Skeletal muscle tissue (tissue), 3 donors: ENCODE measurements at regions not wholly inside any gene's neighbourhood (a gene's known extent, or its start where the extent isn't known, plus 50 kb on each side); places are given as distances from the start of the nearest gene placed in this dataset.

Source experiments
- H3K27ac ChIP-seq: one replicate; pipeline ENCODE4 v1.7.0; 2013; ENCODE audit warnings: mild to moderate bottlenecking, low read depth, low read length, inconsistent platforms
- H3K27me3 ChIP-seq, 3 donors: one replicate each; pipeline ENCODE4 v1.7.0; 2013; ENCODE audit warnings: low read length in 3 of 3; ENCODE audit not compliant: control insufficient read depth in 3 of 3, insufficient read depth in 3 of 3
- H3K36me3 ChIP-seq, 3 donors: one replicate each; pipeline ENCODE4 v1.7.0; 2013; ENCODE audit warnings: low read length in 3 of 3; ENCODE audit not compliant: control insufficient read depth in 3 of 3, insufficient read depth in 3 of 3
- H3K4me1 ChIP-seq, 3 donors: one replicate each; pipeline ENCODE4 v1.7.0; 2013; ENCODE audit warnings: low read length in 3 of 3, mild to moderate bottlenecking in 3 of 3; ENCODE audit not compliant: control insufficient read depth in 3 of 3, insufficient read depth in 3 of 3
- H3K4me3 ChIP-seq, 3 donors: one replicate each; pipeline ENCODE4 v1.7.0; 2013; ENCODE audit warnings: low read length in 3 of 3
- H3K9ac ChIP-seq, 3 donors: one replicate each; pipeline ENCODE4 v1.7.0; 2013; ENCODE audit warnings: low read length in 3 of 3, mild to moderate bottlenecking in 3 of 3, moderate library complexity in 2 of 3, low read depth in 1 of 3
- H3K9me3 ChIP-seq, 3 donors: one replicate each; pipeline ENCODE4 v1.7.0; 2013; ENCODE audit warnings: low read length in 3 of 3; ENCODE audit not compliant: control insufficient read depth in 3 of 3
- donor health status: Osteomylitis.

DNA sequence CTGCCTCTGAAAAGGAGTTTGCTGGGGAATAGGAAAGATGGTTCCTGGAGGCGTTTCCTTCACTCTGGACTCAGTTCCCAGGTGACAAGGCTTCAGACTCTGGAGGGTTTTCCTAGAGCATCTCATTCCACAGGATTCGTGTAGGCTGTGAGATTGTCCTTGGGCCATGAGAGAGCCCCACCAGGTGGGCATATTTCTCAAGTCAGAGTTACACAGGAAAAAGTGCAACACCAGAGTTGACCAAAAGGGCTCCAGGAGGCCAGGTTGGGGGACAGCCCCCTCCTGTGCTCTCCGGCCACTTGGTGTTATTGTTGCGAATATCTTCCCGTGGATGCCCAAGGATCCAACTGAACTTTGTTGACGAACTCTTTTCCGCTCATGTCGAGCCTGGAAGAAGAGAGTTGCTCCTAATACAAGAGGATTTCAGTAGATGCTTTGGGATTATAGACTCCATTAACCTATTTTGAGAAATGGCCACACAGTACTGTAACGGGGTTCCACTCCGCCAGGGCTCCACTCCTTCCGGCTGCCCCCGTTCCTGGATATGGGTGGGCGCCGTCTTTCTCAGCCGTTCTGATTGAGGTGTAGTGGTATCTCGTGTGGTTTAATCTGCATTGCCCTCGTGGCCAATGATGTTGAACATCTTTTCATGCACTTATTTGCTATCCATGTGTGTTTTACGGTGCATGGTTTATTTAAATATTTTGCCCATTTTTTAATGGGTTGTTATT lies 580.3 kb downstream of the BRD1 start:
- Histone ChIP-seq H3K27ac (no peak overlapping the region), H3K4me1 (no peaks in the 10 kb centered on the region), H3K36me3 (no peaks in the 10 kb centered on the region), H3K9me3 (no peaks in the 10 kb centered on the region), H3K9ac (no peak overlapping the region), H3K4me3 (no peak overlapping the region), H3K27me3 (peaks cover 0 to 5% (median 4%) of the 10 kb centered on the region in 3 donors)

DNA sequence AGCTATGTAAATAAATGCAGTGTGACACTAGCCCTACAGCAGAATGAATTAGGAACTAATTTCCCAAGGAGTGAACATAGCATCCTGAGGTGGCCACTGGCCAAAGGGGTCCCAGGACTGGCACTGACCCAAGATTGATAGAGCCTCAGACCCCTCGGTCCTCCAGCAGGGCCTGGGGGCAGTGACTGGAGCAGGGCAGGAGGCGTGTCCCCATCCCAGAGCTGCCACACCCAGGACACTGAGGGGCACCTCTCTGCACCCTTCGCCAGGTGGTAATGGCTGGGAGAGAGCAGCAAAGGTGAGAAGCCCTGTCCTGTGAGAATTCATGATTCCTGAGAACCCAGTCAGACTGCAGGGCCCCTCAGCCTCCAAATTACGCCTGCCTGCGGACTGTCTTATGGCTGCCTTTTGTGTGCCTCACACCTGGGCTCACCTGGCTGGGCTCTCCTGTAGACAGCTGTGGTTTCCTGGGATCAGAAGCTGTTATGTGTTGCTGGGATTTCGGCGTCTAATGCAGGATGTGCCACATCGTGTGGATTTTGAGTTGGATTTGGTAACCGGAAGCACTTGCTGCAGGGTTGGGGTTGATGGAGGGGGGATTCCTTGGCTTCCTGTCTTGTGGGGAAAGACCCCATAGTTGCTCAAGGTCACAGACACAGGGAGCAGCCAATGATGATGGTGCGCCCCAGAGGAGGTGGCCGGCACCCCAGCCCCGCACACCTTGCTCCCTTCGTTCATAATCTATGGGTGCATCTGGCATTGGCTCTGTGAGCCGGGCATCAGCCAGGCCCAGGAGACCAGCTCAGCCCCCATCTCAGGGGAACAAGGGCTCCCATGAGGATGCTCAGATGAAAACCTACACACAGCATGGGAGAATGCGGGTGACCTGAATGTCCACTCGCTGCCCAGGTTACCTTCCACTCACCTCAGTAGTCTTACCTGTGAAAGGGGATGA lies 582.9 kb downstream of the BRD1 start:
- H3K9me3 ChIP-seq: no peaks in the 10 kb centered on the region
- no peak overlapping the region for H3K27ac ChIP-seq
- H3K9ac ChIP-seq: no peak overlapping the region
- no peak overlapping the region for H3K4me3 ChIP-seq
- H3K27me3 ChIP-seq: peaks cover 0 to 2% (median 0%) of the 10 kb centered on the region in 3 donors
- no peaks in the 10 kb centered on the region for H3K36me3 ChIP-seq
- H3K4me1 ChIP-seq: no peaks in the 10 kb centered on the region

DNA sequence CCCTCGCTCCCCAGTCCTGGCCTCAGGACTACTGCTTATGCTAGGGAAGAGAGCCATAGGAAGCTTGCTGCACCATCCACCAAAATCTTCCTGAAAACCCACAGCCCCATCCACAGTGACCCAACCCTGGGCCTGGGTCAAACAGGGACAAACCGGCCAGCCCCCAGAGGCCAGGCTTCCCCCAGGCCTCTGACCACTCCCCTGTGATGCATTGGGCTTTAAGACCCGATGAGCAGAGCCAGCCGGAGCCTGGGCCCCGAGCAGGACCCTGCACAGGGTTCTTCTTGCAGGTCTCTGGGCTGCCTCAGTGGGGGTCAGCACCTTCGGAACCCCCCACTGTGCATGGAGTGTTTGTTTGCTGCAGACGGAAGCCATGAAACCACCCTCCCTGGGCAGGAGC lies 583.7 kb downstream of the BRD1 start:
- Histone ChIP-seq H3K4me3 (no peak overlapping the region), H3K9ac (no peak overlapping the region), H3K4me1 (no peaks in the 10 kb centered on the region), H3K36me3 (no peaks in the 10 kb centered on the region), H3K9me3 (no peaks in the 10 kb centered on the region), H3K27me3 (peaks cover 0 to 2% (median 0%) of the 10 kb centered on the region in 3 donors), H3K27ac (no peak overlapping the region)

DNA sequence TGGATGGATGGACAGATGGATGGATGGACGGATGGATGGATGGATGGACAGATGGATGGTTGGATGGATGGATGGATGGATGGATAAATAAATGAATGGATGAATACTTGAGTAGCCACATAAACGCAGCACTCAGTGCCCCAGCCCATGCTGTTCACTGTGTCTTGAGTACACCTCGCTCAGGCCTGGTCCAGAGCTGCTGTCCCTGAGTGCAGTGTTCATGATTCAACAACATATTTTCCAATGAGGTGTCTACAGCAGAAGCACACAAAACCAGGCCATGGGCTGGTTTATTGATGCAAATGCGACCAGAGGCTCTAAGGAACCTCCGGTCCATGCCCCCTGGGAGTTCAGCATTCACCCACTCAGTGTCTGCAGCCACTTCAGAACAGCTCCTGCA lies 584.3 kb downstream of the BRD1 start:
- H3K36me3 ChIP-seq: no peaks in the 10 kb centered on the region
- peaks cover 0 to 2% (median 1%) of the 10 kb centered on the region in 3 donors for H3K27me3 ChIP-seq
- no peak overlapping the region for H3K9ac ChIP-seq
- no peak overlapping the region for H3K4me3 ChIP-seq
- H3K9me3 ChIP-seq: no peaks in the 10 kb centered on the region
- H3K4me1 ChIP-seq: no peaks in the 10 kb centered on the region
- no peak overlapping the region for H3K27ac ChIP-seq

DNA sequence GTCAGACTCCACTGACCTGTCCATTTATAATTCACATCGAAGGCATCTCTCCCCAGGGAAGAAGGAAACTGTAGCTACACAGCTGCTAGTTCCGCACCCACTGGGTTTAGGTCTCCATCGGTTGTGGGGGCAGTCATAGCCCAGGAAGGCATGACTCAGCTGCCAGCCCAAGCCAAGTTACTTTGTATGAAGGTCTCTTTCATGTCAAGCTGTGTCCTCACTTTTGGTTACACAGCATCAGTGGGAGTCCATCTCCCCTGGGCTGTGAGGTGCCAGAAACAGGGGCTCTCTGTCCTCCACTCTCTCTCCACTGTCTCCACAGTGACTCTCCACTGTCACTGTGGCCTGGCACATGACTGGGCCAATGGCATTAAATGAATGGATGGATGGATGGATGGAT lies 585.2 kb downstream of the BRD1 start:
- Histone ChIP-seq H3K9me3 (no peaks in the 10 kb centered on the region), H3K4me3 (no peak overlapping the region), H3K27ac (no peak overlapping the region), H3K9ac (no peak overlapping the region), H3K36me3 (no peaks in the 10 kb centered on the region), H3K27me3 (peaks cover 0 to 4% (median 2%) of the 10 kb centered on the region in 3 donors), H3K4me1 (no peaks in the 10 kb centered on the region)

DNA sequence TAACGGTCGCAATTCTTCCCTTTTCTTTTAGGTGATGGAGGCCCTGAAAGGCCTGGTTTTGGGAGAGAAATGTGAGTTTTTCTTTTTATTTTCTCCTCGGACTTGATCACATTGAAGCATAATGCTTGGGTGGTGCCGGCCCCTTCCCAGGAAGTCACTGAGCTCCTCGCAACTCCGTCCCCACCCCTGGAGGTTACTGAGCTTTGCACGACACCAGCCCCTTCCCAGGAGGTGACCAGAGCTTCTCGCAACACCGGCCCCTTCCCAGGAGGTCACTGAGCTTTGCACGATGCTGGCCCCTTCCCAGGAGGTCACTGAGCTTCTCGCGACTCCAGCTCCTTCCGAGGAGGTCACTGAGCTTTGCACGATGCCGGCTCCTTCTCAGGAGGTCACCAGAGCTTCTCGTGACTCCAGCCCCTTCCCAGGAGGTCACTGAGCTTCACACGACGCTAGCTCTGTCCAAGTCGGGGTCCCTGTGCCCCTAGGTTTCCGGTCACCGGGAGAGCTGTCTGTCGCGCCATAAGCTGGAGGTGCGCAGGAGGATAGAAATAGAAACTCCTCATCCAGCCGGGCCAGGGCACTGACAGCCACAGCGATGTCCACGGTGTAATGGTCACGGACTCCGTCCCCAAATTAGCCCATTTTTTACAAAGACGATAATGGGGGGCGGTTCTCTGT lies 586.4 kb downstream of the BRD1 start:
- Histone ChIP-seq H3K27ac (no peak overlapping the region), H3K9ac (no peak overlapping the region), H3K9me3 (no peaks in the 10 kb centered on the region), H3K36me3 (no peaks in the 10 kb centered on the region), H3K4me3 (no peak overlapping the region), H3K27me3 (peaks cover 0 to 7% (median 0%) of the 10 kb centered on the region in 3 donors), H3K4me1 (no peaks in the 10 kb centered on the region)

DNA sequence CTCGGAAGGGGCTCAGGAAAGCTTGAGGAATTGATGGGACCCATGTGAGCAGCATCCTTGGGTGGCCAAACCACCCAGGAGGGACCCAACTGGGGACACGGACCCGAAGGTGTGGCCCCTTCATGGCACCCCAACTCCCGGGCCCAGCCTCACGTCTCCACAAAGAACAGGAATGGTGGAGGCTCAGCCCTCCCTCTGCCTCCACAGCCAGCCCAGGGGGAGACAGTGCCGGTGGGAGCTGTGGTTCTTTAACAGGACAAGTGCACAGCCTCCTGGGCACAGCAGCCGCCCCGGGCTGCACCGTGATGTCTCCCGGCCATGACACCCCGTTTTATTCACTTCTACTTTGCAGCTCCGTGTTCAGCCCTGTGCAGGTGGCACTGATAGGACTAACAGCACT lies 587.2 kb downstream of the BRD1 start:
- peaks cover 0 to 9% (median 0%) of the 10 kb centered on the region in 3 donors for H3K27me3 ChIP-seq
- no peaks in the 10 kb centered on the region for H3K4me1 ChIP-seq
- no peak overlapping the region for H3K9ac ChIP-seq
- no peaks in the 10 kb centered on the region for H3K36me3 ChIP-seq
- no peak overlapping the region for H3K4me3 ChIP-seq
- no peaks in the 10 kb centered on the region for H3K9me3 ChIP-seq
- H3K27ac ChIP-seq: no peak overlapping the region

DNA sequence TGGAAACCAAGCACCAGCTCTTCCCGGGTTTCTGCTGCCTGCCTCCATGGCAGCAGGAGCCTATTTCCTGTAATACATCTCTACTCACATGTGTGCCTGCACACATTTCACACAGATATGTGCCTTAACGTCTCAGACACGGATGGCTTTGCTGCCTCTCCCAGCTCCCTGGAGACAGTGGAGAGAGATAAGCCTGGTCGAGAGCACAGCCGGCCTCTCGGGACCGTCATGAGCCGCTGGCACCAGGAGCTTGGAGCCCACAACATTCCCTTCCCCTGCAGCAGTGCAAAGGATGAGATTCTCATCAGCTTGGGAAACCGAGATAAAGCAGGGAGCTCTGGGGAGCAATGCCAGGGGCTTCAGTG lies 587.7 kb downstream of the BRD1 start:
- H3K36me3 ChIP-seq: no peaks in the 10 kb centered on the region
- H3K4me1 ChIP-seq: no peaks in the 10 kb centered on the region
- peaks cover 0 to 12% (median 0%) of the 10 kb centered on the region in 3 donors for H3K27me3 ChIP-seq
- no peaks in the 10 kb centered on the region for H3K9me3 ChIP-seq
- H3K9ac ChIP-seq: no peak overlapping the region
- no peak overlapping the region for H3K4me3 ChIP-seq
- no peak overlapping the region for H3K27ac ChIP-seq

DNA sequence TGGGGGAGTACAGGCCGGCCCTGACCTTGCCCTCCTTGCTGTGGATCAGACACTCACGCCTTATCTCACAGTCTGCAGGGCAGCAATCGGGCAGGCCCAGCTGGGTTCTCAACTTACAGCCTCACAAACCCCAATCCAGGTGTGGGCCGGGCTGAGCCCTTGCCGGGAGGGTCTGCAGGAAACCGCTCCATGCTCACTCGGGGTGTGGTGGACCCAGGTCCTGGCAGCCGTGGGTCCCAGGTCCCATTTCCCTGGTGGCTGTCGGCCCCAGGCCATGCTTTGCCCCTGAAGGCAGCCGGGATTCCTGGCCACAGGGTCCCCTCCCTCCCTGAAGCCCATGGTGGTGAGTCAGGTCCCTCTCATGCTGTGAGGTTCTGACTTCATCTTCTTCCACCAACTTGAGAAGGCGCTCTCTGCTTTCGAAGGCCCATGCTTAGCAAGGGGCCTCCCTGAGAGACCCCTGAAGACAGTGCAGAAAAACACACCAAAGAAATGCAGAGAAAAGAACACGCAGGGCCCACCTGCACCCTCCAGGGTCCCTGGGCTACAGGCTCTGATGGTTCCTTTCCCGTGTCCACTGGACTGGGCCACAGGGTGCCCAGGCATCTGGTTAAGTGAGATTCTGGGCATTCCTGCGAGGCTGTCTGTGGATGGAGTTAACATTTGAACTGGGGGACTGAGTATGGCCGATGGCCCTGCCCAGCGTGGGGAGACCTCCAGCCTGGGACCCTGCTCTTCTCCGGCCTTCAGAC lies 588.2 kb downstream of the BRD1 start:
- no peaks in the 10 kb centered on the region for H3K4me1 ChIP-seq
- H3K36me3 ChIP-seq: no peaks in the 10 kb centered on the region
- H3K9me3 ChIP-seq: no peaks in the 10 kb centered on the region
- H3K27me3 ChIP-seq: peaks cover 0 to 12% (median 2%) of the 10 kb centered on the region in 3 donors
- H3K4me3 ChIP-seq: no peak overlapping the region
- H3K9ac ChIP-seq: no peak overlapping the region
- no peak overlapping the region for H3K27ac ChIP-seq
